Ishikawa (cell line): ENCODE measurements at regions not wholly inside any gene's neighbourhood (a gene's known extent, or its start where the extent isn't known, plus 50 kb on each side); places are given as distances from the start of the nearest gene placed in this dataset.

Source experiments
- CEBPB ChIP-seq: IDR thresholded peaks from 2 replicates; pipeline ENCODE4 v1.6.1; 2012
- CREB1 ChIP-seq: IDR thresholded peaks from 2 replicates; pipeline ENCODE4 v1.6.1; 2012; ENCODE audit warnings: low read depth
- EP300 ChIP-seq: IDR thresholded peaks from 2 replicates; pipeline ENCODE4 v1.6.1; 2012; ENCODE audit warnings: borderline replicate concordance
- NFIC ChIP-seq: IDR thresholded peaks from 2 replicates; pipeline ENCODE4 v1.6.1; 2012
- RAD21 ChIP-seq: IDR thresholded peaks from 2 replicates; pipeline ENCODE4 v1.6.1; 2012; ENCODE audit warnings: low read depth
- TAF1 ChIP-seq: IDR thresholded peaks from 2 replicates; pipeline ENCODE4 v1.6.1; 2012; ENCODE audit warnings: low read depth, mild to moderate bottlenecking
- TEAD4 ChIP-seq: IDR thresholded peaks from 2 replicates; pipeline ENCODE4 v1.6.1; 2012
- YY1 ChIP-seq: IDR thresholded peaks from 2 replicates; pipeline ENCODE4 v1.6.1; 2012; ENCODE audit warnings: low read depth
- TF ChIP-seq, protein P1 (sequence below): IDR thresholded peaks from 2 replicates; pipeline ENCODE4 v1.6.1; 2012
- TF ChIP-seq, protein P2 (sequence below): IDR thresholded peaks from 2 replicates; pipeline ENCODE4 v1.6.1; 2012

DNA sequence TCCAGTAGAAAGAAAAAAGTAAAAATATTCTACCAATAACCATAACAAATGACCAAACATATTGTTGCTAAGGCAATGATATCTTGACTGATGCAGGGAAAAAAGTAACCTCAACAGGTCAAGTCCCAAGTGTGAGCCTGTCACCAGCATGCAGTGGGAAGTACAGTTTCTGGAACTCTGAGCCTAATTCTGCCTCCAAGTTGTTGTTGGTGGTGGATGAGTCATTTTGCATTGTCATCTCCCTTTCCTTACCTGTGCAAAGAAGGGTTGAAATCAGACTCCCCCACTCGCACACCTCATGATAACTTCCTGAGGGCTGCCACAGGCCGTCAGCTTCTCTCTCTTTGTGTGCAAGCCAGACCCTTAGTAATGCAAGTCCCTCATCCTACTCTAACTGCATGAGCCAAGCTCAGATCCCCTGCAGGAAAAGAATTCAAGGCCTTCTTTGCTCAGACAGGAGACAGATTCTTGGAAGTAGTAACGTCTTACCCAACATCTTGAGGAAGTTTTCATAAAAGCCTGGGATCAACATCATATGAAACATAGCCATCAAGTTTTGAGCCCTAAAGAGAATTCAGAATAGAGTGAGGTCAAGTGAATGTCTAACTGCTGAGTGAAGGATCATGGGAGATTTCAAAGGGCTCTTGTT lies 207.6 kb upstream of the FOXA2 start:
- TF ChIP-seq, protein P1, sequence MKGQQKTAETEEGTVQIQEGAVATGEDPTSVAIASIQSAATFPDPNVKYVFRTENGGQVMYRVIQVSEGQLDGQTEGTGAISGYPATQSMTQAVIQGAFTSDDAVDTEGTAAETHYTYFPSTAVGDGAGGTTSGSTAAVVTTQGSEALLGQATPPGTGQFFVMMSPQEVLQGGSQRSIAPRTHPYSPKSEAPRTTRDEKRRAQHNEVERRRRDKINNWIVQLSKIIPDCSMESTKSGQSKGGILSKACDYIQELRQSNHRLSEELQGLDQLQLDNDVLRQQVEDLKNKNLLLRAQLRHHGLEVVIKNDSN = no peak
- no peak for TF ChIP-seq YY1
- TF ChIP-seq EP300 = no peak
- no peak for TF ChIP-seq CEBPB
- TF ChIP-seq, protein P2, sequence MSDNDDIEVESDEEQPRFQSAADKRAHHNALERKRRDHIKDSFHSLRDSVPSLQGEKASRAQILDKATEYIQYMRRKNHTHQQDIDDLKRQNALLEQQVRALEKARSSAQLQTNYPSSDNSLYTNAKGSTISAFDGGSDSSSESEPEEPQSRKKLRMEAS = no peak
- no peak for TF ChIP-seq RAD21
- TF ChIP-seq CREB1 = no peak
- no peak for TF ChIP-seq NFIC
- TF ChIP-seq TAF1 = no peak
- no peak for TF ChIP-seq TEAD4
